ENCODE measurements at regions not wholly inside any gene's neighbourhood (a gene's known extent, or its start where the extent isn't known, plus 50 kb on each side); places are given as distances from the start of the nearest gene placed in this dataset.
"Not testable (repeated sequence)": the region's sequence is repeated elsewhere in the genome, so short reads cannot be mapped to it uniquely, and the experiment has no call there.

GRCh38 chr1:199453723-199454122 lies 573.8 kb upstream of the NR5A2 start:
- Mint-ChIP-seq H3K27me3 (ENCODE audit: low read depth) (peaks cover 11% of the 10 kb centered on the region), H3K9me3 (no peaks in the 10 kb centered on the region), H3K4me3 (no peak overlapping the region), H3K27ac (no peak overlapping the region), H3K36me3 (ENCODE audit: insufficient read depth in 2 of 2) (no peaks in the 10 kb centered on the region), H3K4me1 (ENCODE audit: low read depth) (no peaks in the 10 kb centered on the region)
- ATAC-seq (replicated peaks in 1 of 2) (no peak), DNase-seq (no peak)

DNA sequence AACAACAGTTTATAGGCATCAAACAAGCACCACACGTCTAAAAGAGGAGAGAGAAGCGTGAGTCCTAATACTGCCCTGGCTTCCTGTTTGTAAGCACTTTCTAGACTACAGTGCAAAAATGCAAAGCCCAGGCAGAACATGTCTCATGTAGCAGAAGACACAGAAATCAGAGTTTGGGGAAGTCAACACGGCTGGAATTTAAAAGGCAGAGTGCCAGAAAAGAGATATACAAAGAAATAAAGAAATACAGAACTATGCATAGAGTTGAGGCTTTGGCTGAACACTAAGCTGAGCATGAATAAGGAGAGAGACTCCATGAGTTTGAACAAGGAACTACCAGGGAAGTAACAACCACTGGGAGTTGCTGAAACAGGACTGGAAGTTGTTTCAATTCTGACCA lies 566.6 kb upstream of the NR5A2 start:
- H3K36me3 Mint-ChIP-seq (ENCODE audit: insufficient read depth in 2 of 2) = peaks cover 0 to 3% of the 10 kb centered on the region in 2 donors
- H3K9me3 Mint-ChIP-seq = peaks cover 0 to 3% of the 10 kb centered on the region in 2 donors
- no peak overlapping the region for H3K4me3 Mint-ChIP-seq
- no peaks in the 10 kb centered on the region for H3K4me1 Mint-ChIP-seq (ENCODE audit: low read depth)
- no peaks in the 10 kb centered on the region for H3K27me3 Mint-ChIP-seq (ENCODE audit: low read depth)
- ATAC-seq (replicated peaks in 1 of 2) (no peak), DNase-seq (no peak)
- H3K27ac Mint-ChIP-seq = no peak overlapping the region

DNA sequence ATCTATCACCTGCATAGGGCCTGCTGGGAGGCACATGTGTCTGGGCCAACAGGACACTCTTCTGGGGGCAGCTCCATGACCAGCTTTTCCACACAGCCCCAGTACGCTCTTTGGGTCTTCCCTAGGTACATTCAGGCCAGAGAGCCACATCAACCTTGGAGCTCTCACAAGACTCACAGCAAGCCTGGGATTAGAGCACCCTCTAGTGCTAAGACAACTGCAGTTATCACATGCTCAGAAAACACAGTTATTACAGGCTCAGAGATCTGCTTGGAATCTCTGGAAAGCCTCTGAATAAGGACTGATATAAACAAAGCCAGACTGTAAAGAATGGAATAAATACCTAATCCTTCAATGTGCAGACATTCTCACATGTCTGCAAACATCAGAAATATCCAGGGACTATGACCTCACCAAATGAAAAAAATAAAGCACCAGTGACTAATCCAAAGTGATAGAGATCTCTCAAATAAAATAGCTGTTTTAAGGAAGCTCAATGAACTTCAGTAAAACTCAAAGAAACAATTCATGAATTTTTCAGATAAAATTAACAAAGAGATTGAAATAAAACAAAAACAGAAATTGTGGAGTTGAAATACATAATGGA lies 563.9 kb upstream of the NR5A2 start:
- Mint-ChIP-seq H3K27ac (peak overlapping the region; percentile 78), H3K27me3 (ENCODE audit: low read depth) (no peaks in the 10 kb centered on the region), H3K36me3 (ENCODE audit: insufficient read depth in 2 of 2) (peaks cover 0 to 3% of the 10 kb centered on the region in 2 donors), H3K9me3 (peaks cover 0 to 3% of the 10 kb centered on the region in 2 donors), H3K4me1 (ENCODE audit: low read depth) (no peaks in the 10 kb centered on the region), H3K4me3 (no peak overlapping the region)
- ATAC-seq (replicated peaks in 1 of 2) = peak; percentile 41 to 44
- peak; percentile 28 to 35 for DNase-seq

- Mint-ChIP-seq H3K4me1 (ENCODE audit: low read depth) (no peaks in the 10 kb centered on the region), H3K36me3 (ENCODE audit: insufficient read depth in 2 of 2) (peaks cover 0 to 3% of the 10 kb centered on the region in 2 donors), H3K4me3 (no peak overlapping the region), H3K27me3 (ENCODE audit: low read depth) (no peaks in the 10 kb centered on the region), H3K27ac (no peak overlapping the region), H3K9me3 (peaks cover 0 to 3% of the 10 kb centered on the region in 2 donors)
- ATAC-seq (replicated peaks in 1 of 2) (no peak), DNase-seq (no peak)
Observed at GRCh38 chr1:199466961-199467360, 560.5 kb upstream of the NR5A2 start.

- no peaks in the 10 kb centered on the region for H3K9me3 Mint-ChIP-seq
- ATAC-seq (replicated peaks in 1 of 2) = no peak
Observed at GRCh38 chr1:199472018-199472417, 555.5 kb upstream of the NR5A2 start.

DNA sequence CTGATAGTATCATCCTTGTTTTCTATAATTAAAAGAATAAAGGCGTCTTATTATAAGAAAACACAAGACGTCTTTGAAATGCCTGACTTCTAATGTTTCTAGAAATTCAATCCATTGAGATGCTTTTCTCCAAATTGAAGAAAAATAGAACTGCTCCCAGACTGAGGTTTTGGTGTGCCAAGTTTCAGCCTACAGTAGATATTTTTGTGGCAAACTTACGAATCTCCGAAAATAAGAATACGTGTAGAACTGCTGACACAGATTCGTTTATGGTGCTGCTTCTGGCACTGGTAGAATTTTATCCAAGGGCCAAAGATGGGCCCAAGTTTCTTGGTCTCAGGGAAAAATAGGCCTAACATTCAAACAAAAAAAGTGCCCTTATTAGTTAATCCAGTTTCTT lies 554.5 kb upstream of the NR5A2 start:
- Mint-ChIP-seq H3K4me3 (no peak overlapping the region), H3K27ac (no peak overlapping the region), H3K4me1 (ENCODE audit: low read depth) (no peaks in the 10 kb centered on the region), H3K9me3 (no peaks in the 10 kb centered on the region), H3K27me3 (ENCODE audit: low read depth) (peaks cover 6% of the 10 kb centered on the region), H3K36me3 (ENCODE audit: insufficient read depth in 2 of 2) (no peaks in the 10 kb centered on the region)
- DNase-seq (no peak), ATAC-seq (replicated peaks in 1 of 2) (no peak)

More at GRCh38 chr1:199472018-199472417, 555.5 kb upstream of the NR5A2 start:
- H3K36me3 Mint-ChIP-seq (ENCODE audit: insufficient read depth in 2 of 2) = no peaks in the 10 kb centered on the region
- DNase-seq = no peak
- H3K4me1 Mint-ChIP-seq (ENCODE audit: low read depth) = no peaks in the 10 kb centered on the region
- H3K4me3 Mint-ChIP-seq = no peak overlapping the region
- peaks cover 6% of the 10 kb centered on the region for H3K27me3 Mint-ChIP-seq (ENCODE audit: low read depth)
- H3K27ac Mint-ChIP-seq = no peak overlapping the region

DNA sequence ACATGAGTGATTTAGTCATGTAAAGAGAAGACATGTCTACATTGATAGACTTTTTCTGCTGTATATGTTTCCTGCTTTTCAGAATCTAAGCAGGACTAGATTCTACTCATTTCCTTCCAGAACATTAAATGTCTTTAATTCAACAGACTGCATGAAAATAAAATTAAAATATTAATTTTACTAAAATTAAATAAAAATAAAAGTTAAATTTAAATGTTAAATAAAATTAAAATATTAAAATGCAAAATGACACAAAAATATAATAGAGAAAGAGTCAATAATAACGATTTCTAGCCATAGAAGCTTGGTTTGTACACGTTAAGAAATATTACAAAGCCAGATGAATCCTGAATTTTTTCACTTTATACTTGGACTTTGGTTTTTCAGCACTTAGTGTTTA lies 552.8 kb upstream of the NR5A2 start:
- Mint-ChIP-seq H3K36me3 (ENCODE audit: insufficient read depth in 2 of 2) (no peaks in the 10 kb centered on the region), H3K9me3 (no peaks in the 10 kb centered on the region), H3K27ac (no peak overlapping the region), H3K4me3 (no peak overlapping the region), H3K4me1 (ENCODE audit: low read depth) (no peaks in the 10 kb centered on the region), H3K27me3 (ENCODE audit: low read depth) (peaks cover 6% of the 10 kb centered on the region)
- no peak for ATAC-seq (replicated peaks in 1 of 2)
- DNase-seq = no peak

DNA sequence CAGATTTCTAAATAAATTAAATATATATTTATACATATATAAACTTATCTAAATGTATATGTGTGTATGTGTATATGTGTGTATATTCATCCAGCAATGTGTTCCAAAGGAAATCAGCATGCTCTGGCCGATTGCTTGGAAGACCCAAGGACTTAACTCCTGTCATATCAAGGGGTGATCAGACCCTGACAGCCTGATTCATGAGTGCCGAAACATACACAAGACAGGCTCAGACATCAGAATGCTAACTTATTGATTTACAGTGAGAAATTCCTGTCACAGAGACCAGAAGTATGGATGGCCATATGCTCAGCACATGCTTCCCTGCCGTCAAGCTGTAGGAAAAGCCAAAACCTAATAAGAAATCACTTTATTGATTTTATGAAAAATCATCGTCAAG lies 545.1 kb upstream of the NR5A2 start:
- ATAC-seq (replicated peaks in 1 of 2) (no peak), DNase-seq (no peak)
- no peaks in the 10 kb centered on the region for H3K9me3 Mint-ChIP-seq
- H3K4me1 Mint-ChIP-seq (ENCODE audit: low read depth) = no peaks in the 10 kb centered on the region
- H3K36me3 Mint-ChIP-seq (ENCODE audit: insufficient read depth in 2 of 2) = no peaks in the 10 kb centered on the region
- H3K27me3 Mint-ChIP-seq (ENCODE audit: low read depth) = no peaks in the 10 kb centered on the region
- no peak overlapping the region for H3K4me3 Mint-ChIP-seq
- no peak overlapping the region for H3K27ac Mint-ChIP-seq

- no peak overlapping the region for H3K27ac Mint-ChIP-seq
- H3K36me3 Mint-ChIP-seq (ENCODE audit: insufficient read depth in 2 of 2) = peaks cover 0 to 3% of the 10 kb centered on the region in 2 donors
- no peak overlapping the region for H3K4me3 Mint-ChIP-seq
- DNase-seq = no peak
- no peaks in the 10 kb centered on the region for H3K27me3 Mint-ChIP-seq (ENCODE audit: low read depth)
- no peaks in the 10 kb centered on the region for H3K4me1 Mint-ChIP-seq (ENCODE audit: low read depth)
- no peak for ATAC-seq (replicated peaks in 1 of 2)
- peaks cover 3 to 7% of the 10 kb centered on the region in 2 donors for H3K9me3 Mint-ChIP-seq
Observed at GRCh38 chr1:199489594-199489993, 537.9 kb upstream of the NR5A2 start.

- H3K4me3 Mint-ChIP-seq = no peak overlapping the region
- H3K4me1 Mint-ChIP-seq (ENCODE audit: low read depth) = no peaks in the 10 kb centered on the region
- peaks cover 4 to 7% of the 10 kb centered on the region in 2 donors for H3K36me3 Mint-ChIP-seq (ENCODE audit: insufficient read depth in 2 of 2)
- ATAC-seq (replicated peaks in 1 of 2) (no peak), DNase-seq (no peak)
- peaks cover 6 to 9% of the 10 kb centered on the region in 2 donors for H3K9me3 Mint-ChIP-seq
- no peak overlapping the region for H3K27ac Mint-ChIP-seq
- no peaks in the 10 kb centered on the region for H3K27me3 Mint-ChIP-seq (ENCODE audit: low read depth)
Observed at GRCh38 chr1:199490769-199491527, 536.6 kb upstream of the NR5A2 start.

DNA sequence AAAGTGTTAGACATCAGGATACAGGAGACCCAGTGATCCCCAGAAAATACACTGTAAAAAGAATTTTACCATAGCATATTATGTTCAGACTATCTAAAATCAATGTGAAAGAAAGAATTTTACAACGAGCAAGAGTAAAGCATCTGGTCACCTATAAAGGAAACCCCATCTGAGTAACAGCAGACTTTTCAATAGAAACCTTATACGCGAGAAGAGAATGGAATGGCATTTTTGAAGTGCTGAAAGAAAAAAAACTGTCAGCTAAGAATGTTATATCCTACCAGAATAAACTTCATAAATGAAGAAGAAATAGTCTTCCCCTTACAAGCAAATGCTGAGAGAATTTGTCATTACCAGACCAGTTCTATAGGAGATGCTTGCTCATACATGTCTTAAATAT lies 532.1 kb upstream of the NR5A2 start:
- H3K4me3 Mint-ChIP-seq = no peak overlapping the region
- H3K27ac Mint-ChIP-seq = no peak overlapping the region
- no peaks in the 10 kb centered on the region for H3K27me3 Mint-ChIP-seq (ENCODE audit: low read depth)
- no peaks in the 10 kb centered on the region for H3K4me1 Mint-ChIP-seq (ENCODE audit: low read depth)
- peaks cover 8 to 9% of the 10 kb centered on the region in 2 donors for H3K9me3 Mint-ChIP-seq
- no peak for DNase-seq
- no peak for ATAC-seq (replicated peaks in 1 of 2)
- H3K36me3 Mint-ChIP-seq (ENCODE audit: insufficient read depth in 2 of 2) = peaks cover 4 to 7% of the 10 kb centered on the region in 2 donors

- not testable (repeated sequence) for H3K36me3 Mint-ChIP-seq (ENCODE audit: insufficient read depth in 2 of 2); H3K4me3 Mint-ChIP-seq; H3K27ac Mint-ChIP-seq; H3K27me3 Mint-ChIP-seq (ENCODE audit: low read depth); ATAC-seq (replicated peaks in 1 of 2); H3K4me1 Mint-ChIP-seq (ENCODE audit: low read depth); DNase-seq; H3K9me3 Mint-ChIP-seq
Observed at GRCh38 chr1:199498802-199499201, 528.7 kb upstream of the NR5A2 start.

DNA sequence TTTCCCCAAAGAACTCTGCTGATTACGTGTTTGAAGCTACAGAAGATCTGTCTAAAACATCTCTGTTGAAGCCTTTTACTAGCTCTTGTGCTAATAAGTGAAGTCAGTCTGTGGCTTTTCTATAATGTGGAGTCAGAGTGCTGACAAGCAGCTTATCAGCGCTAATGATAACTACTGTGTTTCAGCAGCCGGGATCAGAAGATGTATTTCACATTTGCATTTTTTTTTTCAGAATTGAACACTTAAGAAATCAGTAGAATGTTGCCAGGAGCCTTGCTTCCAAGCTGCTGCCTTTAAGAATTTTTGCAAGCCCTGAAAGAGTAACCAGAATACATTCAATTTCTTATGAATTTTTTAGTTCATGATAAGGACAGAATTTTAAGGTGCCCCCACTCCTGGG lies 519.4 kb upstream of the NR5A2 start:
- peaks cover 6% of the 10 kb centered on the region for H3K27me3 Mint-ChIP-seq (ENCODE audit: low read depth)
- no peak overlapping the region for H3K4me3 Mint-ChIP-seq
- H3K9me3 Mint-ChIP-seq = no peaks in the 10 kb centered on the region
- no peaks in the 10 kb centered on the region for H3K36me3 Mint-ChIP-seq (ENCODE audit: insufficient read depth in 2 of 2)
- H3K27ac Mint-ChIP-seq = no peak overlapping the region
- no peak for ATAC-seq (replicated peaks in 1 of 2)
- H3K4me1 Mint-ChIP-seq (ENCODE audit: low read depth) = no peaks in the 10 kb centered on the region
- DNase-seq = no peak

- H3K36me3 Mint-ChIP-seq (ENCODE audit: insufficient read depth in 2 of 2) = no peaks in the 10 kb centered on the region
- H3K9me3 Mint-ChIP-seq = no peaks in the 10 kb centered on the region
- no peaks in the 10 kb centered on the region for H3K4me1 Mint-ChIP-seq (ENCODE audit: low read depth)
- ATAC-seq (replicated peaks in 1 of 2) (no peak), DNase-seq (no peak)
- no peak overlapping the region for H3K4me3 Mint-ChIP-seq
- H3K27ac Mint-ChIP-seq = no peak overlapping the region
- peaks cover 6% of the 10 kb centered on the region for H3K27me3 Mint-ChIP-seq (ENCODE audit: low read depth)
Observed at GRCh38 chr1:199508653-199509052, 518.9 kb upstream of the NR5A2 start.
